Left ventricle myocardium inferior (tissue), 1 donor: ENCODE measurements at regions not wholly inside any gene's neighbourhood (a gene's known extent, or its start where the extent isn't known, plus 50 kb on each side); places are given as distances from the start of the nearest gene placed in this dataset.

Source experiments
- DNase-seq: peaks from one replicate; pipeline ENCODE4 v3.0.0-alpha.2; 2020
- H3K27ac ChIP-seq: fragments of 200-600 bp; replicated peaks from 2 replicates; pipeline ENCODE4 v1.8.0; 2021
- H3K27me3 ChIP-seq: fragments of 200-600 bp; 2 replicates; pipeline ENCODE4 v1.8.0; 2021; ENCODE audit warnings: low read depth
- H3K36me3 ChIP-seq: fragments of 200-600 bp; 2 replicates; pipeline ENCODE4 v1.8.0; 2021
- H3K4me1 ChIP-seq: fragments of 200-600 bp; 2 replicates; pipeline ENCODE4 v1.8.0; 2021
- H3K4me3 ChIP-seq: fragments of 200-600 bp; 2 replicates; pipeline ENCODE4 v1.8.0; 2021; ENCODE audit warnings: mild to moderate bottlenecking, moderate library complexity
- H3K9me3 ChIP-seq: fragments of 200-600 bp; replicated peaks from 2 replicates; pipeline ENCODE4 v1.8.0; 2021
- CTCF ChIP-seq: fragments of 200-600 bp; IDR thresholded peaks from 2 replicates; pipeline ENCODE4 v1.8.0; 2021; ENCODE audit warnings: antibody characterized with exemption, mild to moderate bottlenecking, borderline replicate concordance
- intact Hi-C: fragments of 100-400 bp; cut with micrococcal nuclease; formaldehyde crosslinking; loops from one replicate; pipeline ENCODE4 v1.11.0; 2022
- donor health status: DM: no; HTN: yes; CAD: no; lungs with severe emphysema.

GRCh38 chr11:25415793-25416192, 916.1 kb upstream of the ANO3 start:
- Histone ChIP-seq H3K36me3 (no peaks in the 10 kb centered on the region), H3K27ac (no peak overlapping the region), H3K4me1 (no peaks in the 10 kb centered on the region), H3K27me3 (no peaks in the 10 kb centered on the region), H3K9me3 (no peaks in the 10 kb centered on the region), H3K4me3 (no peak overlapping the region)
- intact Hi-C loops: no loop called here
- DNase-seq: no peak
- no peak for TF ChIP-seq CTCF

DNA sequence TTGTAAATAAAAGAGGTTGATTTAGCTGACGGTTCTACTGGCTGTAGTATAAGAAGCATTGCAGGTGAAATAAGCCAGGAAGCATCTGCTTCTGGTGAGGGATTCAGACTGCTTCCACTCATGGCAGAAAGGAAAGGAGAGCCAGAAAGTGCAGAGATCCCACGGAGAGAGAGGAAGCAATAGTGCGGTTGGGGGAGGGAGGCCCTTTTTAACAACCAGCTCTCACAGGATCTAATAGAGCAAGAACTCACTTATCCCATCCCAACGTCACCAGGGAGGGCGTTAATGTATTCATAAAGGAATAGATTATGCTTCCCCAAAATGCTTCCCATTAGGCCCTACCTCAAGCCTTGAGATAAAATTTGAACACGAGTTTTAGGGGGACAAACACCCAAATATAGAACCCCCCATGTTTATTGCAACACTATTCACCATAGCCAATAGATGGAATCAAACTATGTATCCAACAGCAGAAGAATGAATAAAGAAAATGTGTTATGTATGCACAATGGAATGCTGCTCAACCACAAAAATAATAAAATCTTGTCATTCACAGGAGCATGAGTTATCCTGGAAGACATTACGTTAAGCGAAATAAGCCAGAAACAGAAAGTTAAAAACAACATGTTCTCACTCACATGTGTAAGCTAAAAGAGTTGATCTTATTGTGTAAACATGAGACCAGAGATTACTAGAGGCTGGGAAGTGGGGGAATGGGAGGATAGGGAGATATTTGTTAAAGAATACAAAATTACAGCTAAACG, 908.3 kb upstream of the ANO3 start:
- intact Hi-C loops: no loop called here
- peak overlapping the region; percentile 14 for H3K27ac ChIP-seq
- no peak for DNase-seq
- H3K36me3 ChIP-seq: no peaks in the 10 kb centered on the region
- H3K4me1 ChIP-seq: no peaks in the 10 kb centered on the region
- no peaks in the 10 kb centered on the region for H3K9me3 ChIP-seq
- TF ChIP-seq CTCF: no peak
- no peak overlapping the region for H3K4me3 ChIP-seq
- no peaks in the 10 kb centered on the region for H3K27me3 ChIP-seq

DNA sequence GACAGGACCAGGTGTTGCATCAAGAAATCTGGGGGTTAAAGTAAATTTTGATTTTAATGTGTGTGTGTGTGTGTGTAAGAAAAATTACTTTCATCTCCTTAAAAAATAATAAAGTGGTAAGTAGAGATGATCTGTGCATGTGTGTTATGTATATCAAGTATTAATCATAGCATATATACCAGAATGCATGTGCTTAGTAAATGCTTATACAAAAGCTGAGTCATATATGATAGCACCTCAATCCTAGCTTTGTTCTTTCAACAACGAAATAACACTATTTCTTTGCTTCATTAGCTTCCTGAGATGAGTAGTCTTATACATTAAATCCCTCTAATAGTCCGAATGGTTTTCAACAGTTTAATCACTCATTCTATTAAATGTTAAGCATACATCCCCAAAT, 899.6 kb upstream of the ANO3 start:
- no peak overlapping the region for H3K4me3 ChIP-seq
- DNase-seq: no peak
- no peaks in the 10 kb centered on the region for H3K36me3 ChIP-seq
- no peak overlapping the region for H3K27ac ChIP-seq
- H3K4me1 ChIP-seq: no peaks in the 10 kb centered on the region
- no peak for TF ChIP-seq CTCF
- H3K9me3 ChIP-seq: no peaks in the 10 kb centered on the region
- intact Hi-C loops: no loop called here
- H3K27me3 ChIP-seq: no peaks in the 10 kb centered on the region

GRCh38 chr11:25435197-25435596, 896.7 kb upstream of the ANO3 start:
- Histone ChIP-seq H3K4me1 (no peaks in the 10 kb centered on the region), H3K27me3 (no peaks in the 10 kb centered on the region), H3K4me3 (no peak overlapping the region), H3K36me3 (no peaks in the 10 kb centered on the region), H3K9me3 (no peaks in the 10 kb centered on the region), H3K27ac (no peak overlapping the region)
- no peak for DNase-seq
- intact Hi-C loops: no loop called here
- no peak for TF ChIP-seq CTCF

- intact Hi-C loops: no loop called here
- no peak for TF ChIP-seq CTCF
- no peak overlapping the region for H3K27ac ChIP-seq
- H3K36me3 ChIP-seq: no peaks in the 10 kb centered on the region
- H3K27me3 ChIP-seq: no peaks in the 10 kb centered on the region
- no peaks in the 10 kb centered on the region for H3K9me3 ChIP-seq
- H3K4me3 ChIP-seq: no peak overlapping the region
- no peak for DNase-seq
- H3K4me1 ChIP-seq: no peaks in the 10 kb centered on the region
Observed at GRCh38 chr11:25436326-25436725, 895.6 kb upstream of the ANO3 start.
